ENCODE measurements at regions not wholly inside any gene's neighbourhood (a gene's known extent, or its start where the extent isn't known, plus 50 kb on each side); places are given as distances from the start of the nearest gene placed in this dataset.

GRCh38 chr14:37843954-37844607 lies 248.7 kb downstream of the TTC6 start:
- no peak overlapping the region for H3K4me3 ChIP-seq (ENCODE audit: control insufficient read depth, low read depth, low read length)
- no peak for TF ChIP-seq CTCF (IDR thresholded peaks at IDR 0.05; ENCODE audit: control insufficient read depth, insufficient read depth, low read depth, low read length, missing control alignments)
- DNase-seq (ENCODE audit: low read depth): no peak

- TF ChIP-seq CTCF (IDR thresholded peaks at IDR 0.05; ENCODE audit: control insufficient read depth, insufficient read depth, low read depth, low read length, missing control alignments): no peak
- no peak overlapping the region for H3K4me3 ChIP-seq (ENCODE audit: control insufficient read depth, low read depth, low read length)
- DNase-seq (ENCODE audit: low read depth): no peak
Measured at GRCh38 chr14:37844614-37845013, 249.2 kb downstream of the TTC6 start.

- DNase-seq (ENCODE audit: low read depth): no peak
- no peak overlapping the region for H3K4me3 ChIP-seq (ENCODE audit: control insufficient read depth, low read depth, low read length)
- no peak for TF ChIP-seq CTCF (IDR thresholded peaks at IDR 0.05; ENCODE audit: control insufficient read depth, insufficient read depth, low read depth, low read length, missing control alignments)
Measured at GRCh38 chr14:37848985-37849621, 253.7 kb downstream of the TTC6 start.

- no peak for TF ChIP-seq CTCF (IDR thresholded peaks at IDR 0.05; ENCODE audit: control insufficient read depth, insufficient read depth, low read depth, low read length, missing control alignments)
- DNase-seq (ENCODE audit: low read depth): no peak
- H3K4me3 ChIP-seq (ENCODE audit: control insufficient read depth, low read depth, low read length): no peak overlapping the region
Measured at GRCh38 chr14:37851054-37851453, 255.6 kb downstream of the TTC6 start.

GRCh38 chr14:37855871-37856270 lies 260.4 kb downstream of the TTC6 start:
- TF ChIP-seq CTCF (IDR thresholded peaks at IDR 0.05; ENCODE audit: control insufficient read depth, insufficient read depth, low read depth, low read length, missing control alignments): no peak
- H3K4me3 ChIP-seq (ENCODE audit: control insufficient read depth, low read depth, low read length): no peak overlapping the region
- DNase-seq (ENCODE audit: low read depth): no peak

- TF ChIP-seq CTCF (IDR thresholded peaks at IDR 0.05; ENCODE audit: control insufficient read depth, insufficient read depth, low read depth, low read length, missing control alignments): no peak
- DNase-seq (ENCODE audit: low read depth): no peak
- no peak overlapping the region for H3K4me3 ChIP-seq (ENCODE audit: control insufficient read depth, low read depth, low read length)
Measured at GRCh38 chr14:37857774-37858266, 262.4 kb downstream of the TTC6 start.
